Thyroid gland (tissue), 4 donors: ENCODE measurements at regions not wholly inside any gene's neighbourhood (a gene's known extent, or its start where the extent isn't known, plus 50 kb on each side); places are given as distances from the start of the nearest gene placed in this dataset.
"Not testable (repeated sequence)": the region's sequence is repeated elsewhere in the genome, so short reads cannot be mapped to it uniquely, and the experiment has no call there.

Experiments
- DNase-seq, 2 donors: peaks; one replicate each; pipeline ENCODE4 v3.0.0-alpha.2; 2019
- H3K27ac ChIP-seq, 3 donors: fragments of 200-600 bp; sonication (generic); 1 replicate in 2 of 3; 2 replicates in 1 of 3; pipeline ENCODE4 v1.5.1; 2016 to 2019; ENCODE audit warnings: mild to moderate bottlenecking in 1 of 3, moderate library complexity in 1 of 3
- H3K27me3 ChIP-seq: fragments of 200-600 bp; sonication (generic); one replicate; pipeline ENCODE4 v1.5.1; 2019
- H3K36me3 ChIP-seq, 2 donors: fragments of 200-600 bp; sonication (generic); one replicate each; pipeline ENCODE4 v1.5.1; 2016 to 2019
- H3K4me1 ChIP-seq, 2 donors: fragments of 200-600 bp; sonication (generic); one replicate each; pipeline ENCODE4 v1.5.1; 2017 to 2019
- H3K4me3 ChIP-seq, 3 donors: fragments of 200-600 bp; sonication (generic); replicated peaks in 1 of 3; 1 replicate in 2 of 3; 2 replicates in 1 of 3; pipeline ENCODE4 v1.5.1; 2016; ENCODE audit warnings: mild to moderate bottlenecking in 1 of 3
- H3K9me3 ChIP-seq: fragments of 200-600 bp; sonication (generic); one replicate; pipeline ENCODE4 v1.5.1; 2017
- POLR2A ChIP-seq, 2 donors: fragments of 450-650 bp; IDR thresholded peaks; one replicate each; pipeline ENCODE4 v1.6.1; 2017; ENCODE audit warnings: antibody characterized with exemption in 2 of 2, mild to moderate bottlenecking in 2 of 2, moderate library complexity in 1 of 2
- WGBS, 2 donors: methylation state at CpG; one replicate each; pipeline ENCODE4 v1.1.5; 2017; 5-methylcytosine and 5-hydroxymethylcytosine counted together
- intact Hi-C: fragments of 100-400 bp; cut with DNase I; formaldehyde crosslinking; loops from one replicate; pipeline ENCODE4 v1.15.1; 2023
- TF ChIP-seq, protein P1 (sequence below), 6 experiments: fragments of 200-600 bp in 3 of 6; fragments of 450-650 bp in 3 of 6; sonication (generic) in 3 of 6; IDR thresholded peaks; one replicate each; pipeline ENCODE4 v1.5.1; 2016 to 2019; ENCODE audit warnings: antibody characterized with exemption in 6 of 6, mild to moderate bottlenecking in 2 of 6, inconsistent platforms in 1 of 6, moderate library complexity in 1 of 6

DNA sequence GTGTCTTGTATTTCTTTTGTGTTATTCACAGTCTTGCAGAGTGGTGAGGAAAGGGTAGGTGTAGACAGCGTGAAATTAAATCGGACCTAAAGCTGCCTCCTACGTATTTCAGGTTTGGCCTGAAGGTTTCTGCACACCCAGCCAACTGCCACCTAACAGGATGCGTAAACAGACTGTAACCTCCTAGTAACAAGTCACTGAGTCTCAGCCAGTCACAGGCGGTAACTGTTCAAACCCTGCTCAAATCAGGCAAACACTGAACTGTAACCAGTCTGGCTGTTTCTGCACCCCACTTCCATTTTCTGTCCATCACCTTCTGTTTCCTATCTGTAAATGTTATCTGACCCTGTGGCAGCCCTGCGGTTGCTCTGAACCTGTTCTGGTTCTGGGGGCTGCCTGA, 87.1 kb downstream of the ADAMTS15 start:
- no peaks in the 10 kb centered on the region for H3K9me3 ChIP-seq
- WGBS, 2 donors: 68 to 71% methylated on average over 6 of the region's 6 CpGs
- no peaks in the 10 kb centered on the region for H3K36me3 ChIP-seq
- intact Hi-C loops: loop anchor here (10.0 kb wide), 1 partner anchor 81 kb away; no protein-coding TSS in a partner anchor
- H3K27me3 ChIP-seq: no peaks in the 10 kb centered on the region
- TF ChIP-seq POLR2A (IDR thresholded peaks at IDR 0.05): no peak
- TF ChIP-seq, protein P1, sequence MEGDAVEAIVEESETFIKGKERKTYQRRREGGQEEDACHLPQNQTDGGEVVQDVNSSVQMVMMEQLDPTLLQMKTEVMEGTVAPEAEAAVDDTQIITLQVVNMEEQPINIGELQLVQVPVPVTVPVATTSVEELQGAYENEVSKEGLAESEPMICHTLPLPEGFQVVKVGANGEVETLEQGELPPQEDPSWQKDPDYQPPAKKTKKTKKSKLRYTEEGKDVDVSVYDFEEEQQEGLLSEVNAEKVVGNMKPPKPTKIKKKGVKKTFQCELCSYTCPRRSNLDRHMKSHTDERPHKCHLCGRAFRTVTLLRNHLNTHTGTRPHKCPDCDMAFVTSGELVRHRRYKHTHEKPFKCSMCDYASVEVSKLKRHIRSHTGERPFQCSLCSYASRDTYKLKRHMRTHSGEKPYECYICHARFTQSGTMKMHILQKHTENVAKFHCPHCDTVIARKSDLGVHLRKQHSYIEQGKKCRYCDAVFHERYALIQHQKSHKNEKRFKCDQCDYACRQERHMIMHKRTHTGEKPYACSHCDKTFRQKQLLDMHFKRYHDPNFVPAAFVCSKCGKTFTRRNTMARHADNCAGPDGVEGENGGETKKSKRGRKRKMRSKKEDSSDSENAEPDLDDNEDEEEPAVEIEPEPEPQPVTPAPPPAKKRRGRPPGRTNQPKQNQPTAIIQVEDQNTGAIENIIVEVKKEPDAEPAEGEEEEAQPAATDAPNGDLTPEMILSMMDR (IDR thresholded peaks at IDR 0.05): no peak
- H3K27ac ChIP-seq: peak overlapping the region in 2 of 3 donors; percentile 39 to 96
- DNase-seq: peak in 1 of 2 donors; percentile 25
- H3K4me1 ChIP-seq: peaks cover 31 to 56% of the 10 kb centered on the region in 2 donors
- H3K4me3 ChIP-seq: no peak overlapping the region

DNA sequence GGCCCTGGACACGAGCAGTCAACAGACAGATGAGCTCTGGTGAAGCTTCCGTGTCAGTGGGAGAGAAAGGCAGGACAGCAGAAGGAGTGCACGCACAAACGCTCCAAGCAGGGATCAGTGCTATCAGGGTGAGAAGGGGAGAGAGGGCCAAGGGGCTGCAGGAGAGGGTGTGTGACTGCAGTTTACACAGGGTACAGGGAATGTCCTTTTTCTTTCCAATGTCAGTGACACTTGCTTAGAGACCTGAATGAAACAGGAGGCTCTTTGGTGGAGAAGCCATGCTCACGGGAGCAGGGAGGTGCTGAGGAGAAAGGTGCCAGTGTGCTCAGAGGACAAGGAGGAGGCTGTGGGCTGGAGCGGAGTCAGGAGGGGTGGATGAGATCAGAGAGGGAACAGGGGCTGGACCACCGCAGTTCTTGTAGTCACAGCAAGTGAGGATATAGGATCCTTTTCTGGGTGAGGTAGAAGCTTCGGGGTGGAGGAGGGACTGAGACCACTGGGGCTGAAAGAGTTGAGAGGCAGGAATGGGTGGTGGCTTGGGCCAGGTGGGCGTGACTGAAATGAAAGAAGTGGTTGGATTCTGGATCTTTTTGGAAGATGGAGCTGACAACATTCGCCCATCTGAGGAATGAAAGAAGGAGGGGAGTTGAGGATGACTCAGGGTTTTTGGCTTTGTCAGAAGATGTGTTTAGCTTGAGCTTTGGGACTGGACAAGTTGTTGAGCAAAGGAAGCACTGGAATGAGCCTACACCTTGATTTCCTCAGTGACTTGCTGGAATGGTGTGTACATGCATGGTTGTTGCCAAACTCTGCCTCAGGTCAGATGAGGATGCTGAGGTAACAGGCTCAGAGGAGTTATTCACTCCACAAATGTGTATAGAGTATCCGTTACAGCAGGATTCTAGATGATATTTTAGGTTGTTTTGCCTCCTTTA, 87.9 kb downstream of the ADAMTS15 start:
- peaks cover 26 to 50% of the 10 kb centered on the region in 2 donors for H3K4me1 ChIP-seq
- H3K27me3 ChIP-seq: no peaks in the 10 kb centered on the region
- H3K4me3 ChIP-seq: no peak overlapping the region
- DNase-seq: peak; percentile 26 to 32
- H3K36me3 ChIP-seq: no peaks in the 10 kb centered on the region
- H3K27ac ChIP-seq: peak overlapping the region in 2 of 3 donors; percentile 39 to 96
- no peaks in the 10 kb centered on the region for H3K9me3 ChIP-seq
- no peak for TF ChIP-seq POLR2A (IDR thresholded peaks at IDR 0.05)
- TF ChIP-seq, protein P1 (IDR thresholded peaks at IDR 0.05): no peak
- intact Hi-C loops: loop anchor here (10.0 kb wide), 1 partner anchor 82 kb away; no protein-coding TSS in a partner anchor
- WGBS, 2 donors: 85 to 87% methylated on average over 11 of the region's 11 CpGs

DNA sequence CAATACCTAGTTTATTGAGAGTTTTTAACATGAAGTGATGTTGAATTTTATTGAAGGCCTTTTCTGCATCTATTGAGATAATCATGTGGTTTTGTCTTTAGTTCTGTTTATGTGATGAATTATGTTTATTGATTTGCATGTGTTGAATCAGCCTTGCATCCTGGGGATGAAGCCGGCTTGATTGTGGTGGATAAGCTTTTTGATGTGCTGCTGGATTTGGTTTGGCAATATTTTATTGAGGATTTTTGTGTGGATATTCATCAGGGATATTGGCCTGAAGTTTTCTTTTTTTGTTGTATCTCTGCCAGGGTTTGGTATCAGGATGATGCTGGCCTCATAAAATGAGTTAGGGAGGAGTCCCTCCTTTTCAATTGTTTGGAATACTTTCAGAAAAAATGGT, 91.2 kb downstream of the ADAMTS15 start:
- DNase-seq, H3K27ac ChIP-seq, H3K27me3 ChIP-seq, H3K9me3 ChIP-seq, H3K4me3 ChIP-seq, H3K36me3 ChIP-seq: not testable (repeated sequence)
- intact Hi-C loops: loop anchor here (10.0 kb wide), 1 partner anchor 85 kb away; no protein-coding TSS in a partner anchor
- peaks cover 5 to 19% of the 10 kb centered on the region in 2 donors for H3K4me1 ChIP-seq
- 81 to 89% methylated on average over 1 of the region's 1 CpG for WGBS, 2 donors

DNA sequence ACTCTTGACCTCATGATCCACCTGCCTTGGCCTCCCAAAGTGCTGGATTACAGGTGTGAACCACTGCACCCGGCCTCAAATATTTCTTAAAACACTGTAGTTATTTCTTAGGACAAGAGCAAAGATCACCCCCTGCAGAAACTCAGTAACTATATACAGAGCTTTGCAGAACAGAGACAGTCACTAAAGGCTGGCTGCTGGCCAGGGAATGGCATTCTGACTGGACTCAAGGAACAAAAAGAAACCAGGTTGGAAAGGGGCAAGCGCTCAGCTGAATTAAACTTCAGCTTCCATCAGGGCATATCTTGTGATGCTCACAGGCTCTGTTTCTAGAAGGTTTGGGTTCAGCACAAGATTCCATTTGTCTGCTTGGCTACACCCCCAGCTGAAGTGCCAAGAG, 95.8 kb downstream of the ADAMTS15 start:
- TF ChIP-seq, protein P1 (IDR thresholded peaks at IDR 0.05): no peak
- no peak for TF ChIP-seq POLR2A (IDR thresholded peaks at IDR 0.05)

DNA sequence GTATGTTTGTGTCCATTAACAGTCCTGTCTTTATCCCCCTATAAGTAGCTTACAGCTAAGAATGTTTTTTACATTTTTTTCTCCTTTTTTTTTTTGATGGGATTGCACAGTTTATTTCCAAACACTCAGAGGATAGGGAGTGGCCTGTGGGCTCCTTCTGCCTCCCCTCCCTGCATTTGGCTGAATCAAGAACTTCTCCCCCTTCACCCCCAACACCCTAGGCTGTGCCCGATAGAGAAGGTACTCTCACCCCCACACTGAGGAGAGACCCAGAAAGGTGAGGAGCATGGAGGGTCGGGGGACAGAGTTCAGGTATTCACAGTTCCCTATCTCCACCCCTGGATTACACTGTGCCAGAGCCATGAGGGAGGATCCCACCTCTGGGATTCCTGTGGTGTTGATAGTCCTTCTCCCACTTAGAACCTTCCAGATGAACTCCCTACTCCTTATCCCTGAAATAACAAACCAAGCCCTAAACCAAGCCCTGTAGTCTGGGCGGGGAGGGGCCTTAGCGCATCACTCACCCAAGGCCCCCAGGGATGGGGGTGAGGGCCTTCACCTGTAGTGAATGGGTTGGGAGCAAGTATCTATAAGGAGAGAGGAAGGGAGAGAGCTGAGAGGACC, 97.1 kb downstream of the ADAMTS15 start:
- Histone ChIP-seq H3K27me3 (no peaks in the 10 kb centered on the region), H3K27ac (no peak overlapping the region), H3K36me3 (no peaks in the 10 kb centered on the region), H3K9me3 (no peaks in the 10 kb centered on the region), H3K4me3 (no peak overlapping the region), H3K4me1 (peaks cover 11 to 16% of the 10 kb centered on the region in 2 donors)
- no peak for DNase-seq
- intact Hi-C loops: no loop called here
- TF ChIP-seq, protein P1 (IDR thresholded peaks at IDR 0.05): no peak
- no peak for TF ChIP-seq POLR2A (IDR thresholded peaks at IDR 0.05)
- 86 to 93% methylated on average over 4 of the region's 4 CpGs for WGBS, 2 donors

More for the DNA sequence above, 95.8 kb downstream of the ADAMTS15 start:
- no peaks in the 10 kb centered on the region for H3K9me3 ChIP-seq
- H3K27ac ChIP-seq: no peak overlapping the region
- no peaks in the 10 kb centered on the region for H3K36me3 ChIP-seq
- peaks cover 11 to 12% of the 10 kb centered on the region in 2 donors for H3K4me1 ChIP-seq
- intact Hi-C loops: no loop called here
- 55 to 96% methylated on average over 2 of the region's 2 CpGs for WGBS, 2 donors
- no peaks in the 10 kb centered on the region for H3K27me3 ChIP-seq
- no peak overlapping the region for H3K4me3 ChIP-seq
- peak; percentile 52 to 80 for DNase-seq
